Bronchial epithelial cell (primary cell): ENCODE measurements at regions not wholly inside any gene's neighbourhood (a gene's known extent, or its start where the extent isn't known, plus 50 kb on each side); places are given as distances from the start of the nearest gene placed in this dataset.

Experiments used
- DNase-seq: peaks from one replicate; pipeline ENCODE4 v3.0.0-alpha.2; 2010; ENCODE audit warnings: low read depth
- FAIRE-seq: peaks from 2 replicates; lab custom pipeline; 2011; peaks lifted over from hg19 to GRCh38; lab: Jason Lieb, UNC
- H3K27me3 ChIP-seq: 2 replicates; pipeline ENCODE4 v1.5.1; 2011; ENCODE audit warnings: low read length; ENCODE audit not compliant: control insufficient read depth, insufficient read depth
- H3K36me3 ChIP-seq: 2 replicates; pipeline ENCODE4 v1.5.1; 2011; ENCODE audit warnings: low read length; ENCODE audit not compliant: control insufficient read depth, insufficient read depth
- H3K4me3 ChIP-seq: 2 replicates; pipeline ENCODE4 v1.5.1; 2011; ENCODE audit warnings: mild to moderate bottlenecking, low read depth, low read length, control low read depth
- CTCF ChIP-seq: IDR thresholded peaks from 2 replicates; pipeline ENCODE4 v1.5.1; 2011; ENCODE audit warnings: mild to moderate bottlenecking, moderate library complexity, low read length, control low read depth, inconsistent platforms; ENCODE audit not compliant: insufficient read depth, severe bottlenecking

- no peak for DNase-seq
- FAIRE-seq = no peak
- H3K4me3 ChIP-seq = no peak overlapping the region
- no peak for TF ChIP-seq CTCF
- H3K27me3 ChIP-seq = no peaks in the 10 kb centered on the region
- H3K36me3 ChIP-seq = no peaks in the 10 kb centered on the region
Measured at GRCh38 chr5:174301848-174302625, 256.5 kb downstream of the NSG2 start.

GRCh38 chr5:174303035-174303434 lies 257.5 kb downstream of the NSG2 start:
- Histone ChIP-seq H3K4me3 (no peak overlapping the region), H3K36me3 (no peaks in the 10 kb centered on the region), H3K27me3 (no peaks in the 10 kb centered on the region)
- TF ChIP-seq CTCF = no peak
- no peak for FAIRE-seq
- DNase-seq = no peak

- FAIRE-seq = no peak
- H3K36me3 ChIP-seq = no peaks in the 10 kb centered on the region
- no peak overlapping the region for H3K4me3 ChIP-seq
- no peak for DNase-seq
- H3K27me3 ChIP-seq = no peaks in the 10 kb centered on the region
- TF ChIP-seq CTCF = no peak
Measured at GRCh38 chr5:174303437-174304045, 258.0 kb downstream of the NSG2 start.

- no peak for FAIRE-seq
- no peaks in the 10 kb centered on the region for H3K36me3 ChIP-seq
- DNase-seq = no peak
- no peak overlapping the region for H3K4me3 ChIP-seq
- TF ChIP-seq CTCF = no peak
- no peaks in the 10 kb centered on the region for H3K27me3 ChIP-seq
Measured at GRCh38 chr5:174305241-174305681, 259.8 kb downstream of the NSG2 start.

- Histone ChIP-seq H3K4me3 (no peak overlapping the region), H3K27me3 (no peaks in the 10 kb centered on the region), H3K36me3 (no peaks in the 10 kb centered on the region)
- TF ChIP-seq CTCF = no peak
- DNase-seq = no peak
- FAIRE-seq = no peak
Measured at GRCh38 chr5:174306345-174307030, 261.0 kb downstream of the NSG2 start.
